ENCODE measurements at regions not wholly inside any gene's neighbourhood (a gene's known extent, or its start where the extent isn't known, plus 50 kb on each side); places are given as distances from the start of the nearest gene placed in this dataset.

DNA sequence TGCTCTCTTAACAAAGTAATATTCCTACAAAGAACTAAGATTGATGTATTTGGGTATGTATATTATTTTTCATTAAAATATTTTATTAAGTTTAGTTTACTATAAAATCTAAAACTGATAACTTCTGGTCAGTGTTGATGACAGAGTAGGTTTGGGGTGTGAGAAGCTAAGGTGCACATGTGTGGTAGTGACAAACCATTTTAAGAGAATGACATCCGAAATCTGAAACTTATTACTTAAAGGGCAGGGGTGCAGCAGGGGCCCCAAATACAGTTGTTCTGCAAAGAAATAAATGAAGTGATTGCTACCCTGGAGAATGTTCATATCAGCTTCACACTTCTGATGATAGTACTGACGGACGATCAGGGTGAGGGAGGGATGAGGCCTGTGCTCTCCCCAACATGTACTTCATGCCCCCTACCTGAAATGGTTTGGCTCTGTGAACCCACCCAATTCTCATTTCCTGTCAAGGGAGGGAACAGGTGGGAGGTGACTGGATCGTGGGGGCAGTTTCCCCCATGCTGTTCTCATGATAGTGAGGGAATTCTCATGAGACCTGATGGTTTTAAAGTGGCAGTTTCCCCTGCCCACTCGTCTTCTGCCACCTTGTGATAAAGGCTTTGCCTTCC, 125.3 kb upstream of the RFX3 start:
- Histone ChIP-seq H3K9ac (no peak overlapping the region), H3K79me2 (ENCODE audit: insufficient read depth) (no peaks in the 10 kb centered on the region), H4K20me1 (ENCODE audit: insufficient read depth) (no peaks in the 10 kb centered on the region), H3F3A (replicated peaks; ENCODE audit: insufficient read depth) (no peaks in the 10 kb centered on the region), H3K9me3 (no peaks in the 10 kb centered on the region), H3K9me2 (no peaks in the 10 kb centered on the region), H3K27me3 (ENCODE audit: insufficient read depth) (no peaks in the 10 kb centered on the region), H3K4me1 (ENCODE audit: control insufficient read depth in 1 of 2, insufficient read depth in 2 of 2, low read depth in 1 of 2, low read length in 1 of 2) (no peaks in the 10 kb centered on the region; a peak in 1 of 4 replicates), H3K36me3 (replicated peaks in 1 of 2; ENCODE audit: control insufficient read depth in 1 of 2, insufficient read depth in 2 of 2, low read length in 1 of 2) (no peaks in the 10 kb centered on the region), H3K4me2 (no peak overlapping the region), H3K4me3 (ENCODE audit: low read depth in 2 of 2, low read length in 1 of 2) (no peak overlapping the region), H3K27ac (ENCODE audit: low read depth in 2 of 2, low read length in 1 of 2) (no peak overlapping the region), H2AFZ (ENCODE audit: low read depth) (no peak overlapping the region)
- 68% methylated on average over 5 of the region's 5 CpGs for WGBS (ENCODE audit: low lambda C conversion rate)
- CTCF ChIA-PET = no interaction called here
- no peak for DNase-seq
- POLR2A ChIA-PET = no interaction called here
- no peak for TF ChIP-seq RAD21 (IDR thresholded peaks at IDR 0.05; ENCODE audit: low read length)
- no peak for TF ChIP-seq RCOR1 (IDR thresholded peaks at IDR 0.05; ENCODE audit: low read length)
- no peak for TF ChIP-seq POLR2AphosphoS5 (IDR thresholded peaks at IDR 0.05; ENCODE audit: low read depth, low read length)
- no peak for TF ChIP-seq FOSL2 (IDR thresholded peaks at IDR 0.05; ENCODE audit: borderline replicate concordance, low read depth)
- TF ChIP-seq, protein P1, sequence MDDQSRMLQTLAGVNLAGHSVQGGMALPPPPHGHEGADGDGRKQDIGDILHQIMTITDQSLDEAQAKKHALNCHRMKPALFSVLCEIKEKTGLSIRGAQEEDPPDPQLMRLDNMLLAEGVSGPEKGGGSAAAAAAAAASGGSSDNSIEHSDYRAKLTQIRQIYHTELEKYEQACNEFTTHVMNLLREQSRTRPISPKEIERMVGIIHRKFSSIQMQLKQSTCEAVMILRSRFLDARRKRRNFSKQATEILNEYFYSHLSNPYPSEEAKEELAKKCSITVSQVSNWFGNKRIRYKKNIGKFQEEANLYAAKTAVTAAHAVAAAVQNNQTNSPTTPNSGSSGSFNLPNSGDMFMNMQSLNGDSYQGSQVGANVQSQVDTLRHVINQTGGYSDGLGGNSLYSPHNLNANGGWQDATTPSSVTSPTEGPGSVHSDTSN (IDR thresholded peaks at IDR 0.05) = no peak
- no peak for TF ChIP-seq FOXJ3 (CRISPR knock-in tag; IDR thresholded peaks at IDR 0.05)
- TF ChIP-seq, protein P2, sequence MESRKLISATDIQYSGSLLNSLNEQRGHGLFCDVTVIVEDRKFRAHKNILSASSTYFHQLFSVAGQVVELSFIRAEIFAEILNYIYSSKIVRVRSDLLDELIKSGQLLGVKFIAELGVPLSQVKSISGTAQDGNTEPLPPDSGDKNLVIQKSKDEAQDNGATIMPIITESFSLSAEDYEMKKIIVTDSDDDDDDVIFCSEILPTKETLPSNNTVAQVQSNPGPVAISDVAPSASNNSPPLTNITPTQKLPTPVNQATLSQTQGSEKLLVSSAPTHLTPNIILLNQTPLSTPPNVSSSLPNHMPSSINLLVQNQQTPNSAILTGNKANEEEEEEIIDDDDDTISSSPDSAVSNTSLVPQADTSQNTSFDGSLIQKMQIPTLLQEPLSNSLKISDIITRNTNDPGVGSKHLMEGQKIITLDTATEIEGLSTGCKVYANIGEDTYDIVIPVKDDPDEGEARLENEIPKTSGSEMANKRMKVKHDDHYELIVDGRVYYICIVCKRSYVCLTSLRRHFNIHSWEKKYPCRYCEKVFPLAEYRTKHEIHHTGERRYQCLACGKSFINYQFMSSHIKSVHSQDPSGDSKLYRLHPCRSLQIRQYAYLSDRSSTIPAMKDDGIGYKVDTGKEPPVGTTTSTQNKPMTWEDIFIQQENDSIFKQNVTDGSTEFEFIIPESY (IDR thresholded peaks at IDR 0.05; ENCODE audit: borderline replicate concordance, low read depth) = no peak
- TF ChIP-seq, protein P3, sequence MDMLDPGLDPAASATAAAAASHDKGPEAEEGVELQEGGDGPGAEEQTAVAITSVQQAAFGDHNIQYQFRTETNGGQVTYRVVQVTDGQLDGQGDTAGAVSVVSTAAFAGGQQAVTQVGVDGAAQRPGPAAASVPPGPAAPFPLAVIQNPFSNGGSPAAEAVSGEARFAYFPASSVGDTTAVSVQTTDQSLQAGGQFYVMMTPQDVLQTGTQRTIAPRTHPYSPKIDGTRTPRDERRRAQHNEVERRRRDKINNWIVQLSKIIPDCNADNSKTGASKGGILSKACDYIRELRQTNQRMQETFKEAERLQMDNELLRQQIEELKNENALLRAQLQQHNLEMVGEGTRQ (IDR thresholded peaks at IDR 0.05; ENCODE audit: borderline replicate concordance, low read depth, low read length) = no peak
- TF ChIP-seq, protein P4, sequence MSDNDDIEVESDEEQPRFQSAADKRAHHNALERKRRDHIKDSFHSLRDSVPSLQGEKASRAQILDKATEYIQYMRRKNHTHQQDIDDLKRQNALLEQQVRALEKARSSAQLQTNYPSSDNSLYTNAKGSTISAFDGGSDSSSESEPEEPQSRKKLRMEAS (IDR thresholded peaks at IDR 0.05; ENCODE audit: low read depth) = no peak
- TF ChIP-seq JUND (IDR thresholded peaks at IDR 0.05) = no peak
- TF ChIP-seq, protein P5, sequence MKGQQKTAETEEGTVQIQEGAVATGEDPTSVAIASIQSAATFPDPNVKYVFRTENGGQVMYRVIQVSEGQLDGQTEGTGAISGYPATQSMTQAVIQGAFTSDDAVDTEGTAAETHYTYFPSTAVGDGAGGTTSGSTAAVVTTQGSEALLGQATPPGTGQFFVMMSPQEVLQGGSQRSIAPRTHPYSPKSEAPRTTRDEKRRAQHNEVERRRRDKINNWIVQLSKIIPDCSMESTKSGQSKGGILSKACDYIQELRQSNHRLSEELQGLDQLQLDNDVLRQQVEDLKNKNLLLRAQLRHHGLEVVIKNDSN (IDR thresholded peaks at IDR 0.05; ENCODE audit: borderline replicate concordance, low read depth) = no peak
- TF ChIP-seq RFX5 (IDR thresholded peaks at IDR 0.05; ENCODE audit: low read length) = no peak
- no peak for TF ChIP-seq GABPA (IDR thresholded peaks at IDR 0.05; ENCODE audit: low read depth)
- TF ChIP-seq NRF1 (IDR thresholded peaks at IDR 0.05; ENCODE audit: low read depth, low read length) = no peak
- TF ChIP-seq ELF1 (IDR thresholded peaks at IDR 0.05) = no peak
- TF ChIP-seq RXRA (IDR thresholded peaks at IDR 0.05; ENCODE audit: borderline replicate concordance, low read depth) = no peak
- no peak for TF ChIP-seq EZH2phosphoT487 (IDR thresholded peaks at IDR 0.05; ENCODE audit: borderline replicate concordance, low read depth)
- no peak for TF ChIP-seq TCF12 (IDR thresholded peaks at IDR 0.05)
- TF ChIP-seq, protein P6, sequence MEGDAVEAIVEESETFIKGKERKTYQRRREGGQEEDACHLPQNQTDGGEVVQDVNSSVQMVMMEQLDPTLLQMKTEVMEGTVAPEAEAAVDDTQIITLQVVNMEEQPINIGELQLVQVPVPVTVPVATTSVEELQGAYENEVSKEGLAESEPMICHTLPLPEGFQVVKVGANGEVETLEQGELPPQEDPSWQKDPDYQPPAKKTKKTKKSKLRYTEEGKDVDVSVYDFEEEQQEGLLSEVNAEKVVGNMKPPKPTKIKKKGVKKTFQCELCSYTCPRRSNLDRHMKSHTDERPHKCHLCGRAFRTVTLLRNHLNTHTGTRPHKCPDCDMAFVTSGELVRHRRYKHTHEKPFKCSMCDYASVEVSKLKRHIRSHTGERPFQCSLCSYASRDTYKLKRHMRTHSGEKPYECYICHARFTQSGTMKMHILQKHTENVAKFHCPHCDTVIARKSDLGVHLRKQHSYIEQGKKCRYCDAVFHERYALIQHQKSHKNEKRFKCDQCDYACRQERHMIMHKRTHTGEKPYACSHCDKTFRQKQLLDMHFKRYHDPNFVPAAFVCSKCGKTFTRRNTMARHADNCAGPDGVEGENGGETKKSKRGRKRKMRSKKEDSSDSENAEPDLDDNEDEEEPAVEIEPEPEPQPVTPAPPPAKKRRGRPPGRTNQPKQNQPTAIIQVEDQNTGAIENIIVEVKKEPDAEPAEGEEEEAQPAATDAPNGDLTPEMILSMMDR (IDR thresholded peaks at IDR 0.05) = no peak
- TF ChIP-seq, protein P7, sequence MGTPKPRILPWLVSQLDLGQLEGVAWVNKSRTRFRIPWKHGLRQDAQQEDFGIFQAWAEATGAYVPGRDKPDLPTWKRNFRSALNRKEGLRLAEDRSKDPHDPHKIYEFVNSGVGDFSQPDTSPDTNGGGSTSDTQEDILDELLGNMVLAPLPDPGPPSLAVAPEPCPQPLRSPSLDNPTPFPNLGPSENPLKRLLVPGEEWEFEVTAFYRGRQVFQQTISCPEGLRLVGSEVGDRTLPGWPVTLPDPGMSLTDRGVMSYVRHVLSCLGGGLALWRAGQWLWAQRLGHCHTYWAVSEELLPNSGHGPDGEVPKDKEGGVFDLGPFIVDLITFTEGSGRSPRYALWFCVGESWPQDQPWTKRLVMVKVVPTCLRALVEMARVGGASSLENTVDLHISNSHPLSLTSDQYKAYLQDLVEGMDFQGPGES (IDR thresholded peaks at IDR 0.05; ENCODE audit: low read depth, low read length) = no peak

Data from SK-N-SH (cell line).